ENCODE measurements at regions not wholly inside any gene's neighbourhood (a gene's known extent, or its start where the extent isn't known, plus 50 kb on each side); places are given as distances from the start of the nearest gene placed in this dataset.
"Not testable (repeated sequence)": the region's sequence is repeated elsewhere in the genome, so short reads cannot be mapped to it uniquely, and the experiment has no call there.

DNA sequence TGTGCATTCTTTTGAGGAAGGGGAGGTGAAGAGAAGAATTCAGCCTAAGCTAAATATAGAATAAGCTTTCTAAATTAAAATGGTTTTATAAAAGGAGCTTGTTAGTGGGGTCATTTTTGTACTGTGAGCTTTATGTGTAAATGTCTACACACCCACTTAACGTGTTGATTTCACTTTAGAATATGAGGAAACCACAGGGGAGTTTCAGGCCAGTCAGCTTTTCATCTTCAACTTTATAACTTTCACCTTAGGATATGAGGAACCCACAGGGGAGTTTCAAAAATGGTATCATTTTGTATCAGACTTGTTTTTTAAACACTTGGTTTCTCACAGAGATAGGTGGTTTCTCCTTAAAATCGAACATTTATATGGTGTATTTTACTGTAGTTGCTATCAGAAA, 120.7 kb upstream of the NIPA1 start:
- not testable (repeated sequence) for DNase-seq

DNA sequence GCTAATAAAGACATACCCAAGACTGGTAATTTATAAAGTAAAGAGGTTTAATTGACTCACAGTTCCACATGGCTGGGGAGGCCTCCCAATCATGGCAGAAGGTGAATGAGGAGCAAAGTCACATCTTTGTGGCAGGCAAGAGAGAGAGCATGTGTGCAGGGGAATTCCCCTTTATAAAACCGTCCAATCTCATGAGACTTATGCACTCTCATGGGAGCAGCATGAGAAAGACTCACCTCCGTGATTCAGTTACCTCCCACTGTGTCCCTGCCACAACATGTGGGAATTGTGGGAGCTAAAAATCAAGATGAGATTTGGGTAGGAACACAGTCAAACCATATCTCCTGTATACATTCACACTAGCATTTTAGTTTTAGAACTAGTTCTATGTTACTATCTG, 101.7 kb upstream of the NIPA1 start:
- not testable (repeated sequence) for DNase-seq

DNA sequence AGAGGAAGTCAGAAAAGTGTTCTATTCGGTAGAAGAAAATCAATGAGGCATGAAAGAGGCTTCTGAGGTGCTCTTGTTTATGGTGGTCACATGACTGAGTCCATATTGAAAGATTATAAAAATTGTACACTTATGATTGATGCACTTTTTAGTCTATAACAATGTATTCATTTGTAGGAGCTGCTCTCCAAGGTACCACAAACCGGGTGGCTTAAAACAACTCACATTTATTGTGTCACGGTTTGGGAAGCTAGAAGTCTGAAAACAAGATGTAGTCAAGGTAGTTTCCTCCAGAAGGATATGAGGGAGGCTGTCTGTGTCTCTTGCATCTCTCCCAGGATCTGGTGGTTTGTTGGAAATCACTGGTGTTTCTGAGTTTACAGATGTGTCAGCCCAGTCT, 86.6 kb upstream of the NIPA1 start:
- DNase-seq: not testable (repeated sequence)

DNA sequence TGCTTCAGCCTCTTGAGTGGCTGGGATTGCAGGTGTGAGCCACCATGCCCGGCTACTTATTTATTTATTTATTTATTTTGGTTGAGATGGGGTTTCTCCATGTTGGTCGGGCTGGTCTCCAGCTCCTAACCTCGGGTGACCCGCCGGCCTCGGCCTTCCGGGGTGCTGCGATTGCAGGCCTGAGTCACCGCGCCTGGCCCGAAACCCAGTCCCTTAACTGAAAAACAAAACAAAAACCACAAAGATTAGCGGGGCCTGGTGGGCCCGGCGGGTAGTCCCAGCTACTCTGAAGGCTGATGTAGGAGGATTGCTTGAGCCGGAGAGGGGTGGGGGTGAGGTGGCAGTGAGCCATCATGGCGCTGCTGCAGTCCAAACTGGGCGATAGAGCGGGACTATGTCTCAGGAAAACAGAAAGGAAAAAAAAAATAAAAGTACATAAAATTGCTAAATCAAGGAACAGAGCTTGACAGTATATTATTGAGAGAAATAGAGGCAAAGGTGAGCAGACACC, 75.6 kb upstream of the NIPA1 start:
- DNase-seq: not testable (repeated sequence)

- not testable (repeated sequence) for DNase-seq
Measured at GRCh38 chr15:22713933-22714332, 72.5 kb upstream of the NIPA1 start.

- not testable (repeated sequence) for DNase-seq
Measured at GRCh38 chr15:22714358-22715132, 71.9 kb upstream of the NIPA1 start.

GRCh38 chr15:22715133-22715845, 71.2 kb upstream of the NIPA1 start:
- not testable (repeated sequence) for DNase-seq

DNA sequence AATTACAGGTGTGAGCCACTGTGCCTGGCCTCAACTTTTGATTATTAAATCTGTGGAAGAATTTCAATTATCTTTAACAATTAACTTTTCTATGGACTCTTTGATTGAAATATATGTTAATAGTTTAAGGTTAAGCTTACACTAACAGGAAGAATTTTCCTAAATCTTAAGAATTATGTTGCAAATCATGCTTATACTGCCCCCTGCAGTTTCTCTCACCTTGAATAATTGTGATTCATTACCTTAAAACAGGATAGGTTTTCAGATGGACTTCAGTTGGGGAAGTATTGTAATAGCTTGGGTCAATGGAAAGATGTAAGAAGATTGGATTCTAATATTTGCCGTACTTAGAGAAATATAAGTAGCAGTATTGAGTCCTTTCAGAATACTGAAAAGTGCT, 66.5 kb upstream of the NIPA1 start:
- DNase-seq: not testable (repeated sequence)

DNA sequence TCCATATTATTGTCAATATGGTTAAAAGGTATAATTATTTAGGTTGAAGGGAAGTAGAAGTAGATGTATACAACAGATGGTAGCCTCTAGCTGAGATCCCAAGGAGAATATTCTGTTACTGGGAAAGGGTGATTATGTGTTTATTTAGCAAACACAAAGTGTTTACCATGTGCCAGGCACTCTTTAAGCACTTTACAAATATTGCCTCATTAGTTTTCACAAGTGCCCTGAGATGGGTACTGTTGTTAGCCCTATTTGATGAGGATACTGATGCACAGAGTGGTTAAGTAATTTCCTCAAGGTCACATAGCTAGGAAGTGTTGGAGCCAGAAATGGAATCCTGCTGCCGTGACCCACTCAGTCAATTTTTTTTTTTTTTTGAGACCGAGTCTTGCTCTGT, 60.3 kb upstream of the NIPA1 start:
- not testable (repeated sequence) for DNase-seq

DNA sequence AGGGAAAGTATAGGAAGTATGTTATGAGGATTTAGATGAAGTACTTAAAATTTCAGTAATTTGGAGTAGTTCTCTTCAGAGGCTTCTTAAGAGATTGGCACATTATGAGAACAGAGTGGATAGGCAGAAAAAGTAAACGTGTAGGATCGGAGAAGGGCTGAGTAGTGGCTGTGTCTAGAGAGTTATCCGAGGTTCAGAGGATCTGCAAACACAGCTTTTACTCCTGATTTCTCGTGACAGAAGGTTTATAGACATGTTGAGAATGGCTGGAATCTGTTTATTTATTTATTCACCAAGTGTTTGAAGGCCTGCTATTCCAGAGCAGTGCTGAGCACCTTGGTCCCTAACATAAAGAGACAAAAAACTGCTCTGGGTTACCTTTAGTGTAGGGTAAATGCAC, 51.4 kb upstream of the NIPA1 start:
- DNase-seq: not testable (repeated sequence)

DNA sequence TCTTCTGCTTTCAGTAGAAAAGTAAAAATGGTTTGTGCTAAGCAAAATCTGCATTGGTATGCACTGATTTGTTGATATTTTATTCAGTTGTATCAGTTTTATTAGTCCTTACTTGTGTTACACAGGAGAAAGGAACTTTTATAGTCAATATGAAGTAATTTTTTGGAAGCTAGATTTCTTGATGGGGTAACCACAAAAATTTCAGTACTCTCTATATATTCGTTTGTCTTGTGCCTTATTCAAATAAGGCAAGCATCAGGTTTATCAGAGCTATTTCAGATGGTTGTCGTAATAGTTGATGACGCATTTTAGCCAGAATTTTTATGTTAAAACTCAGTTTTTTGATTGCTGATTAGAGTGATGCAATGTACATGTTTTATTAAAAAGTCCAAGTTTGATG, 50.7 kb upstream of the NIPA1 start:
- DNase-seq: no peak

- not testable (repeated sequence) for DNase-seq
Measured at GRCh38 chr15:22736200-22736599, 50.2 kb upstream of the NIPA1 start.

Measured in renal pelvis (tissue), 1 donor.